Adrenal gland (tissue), 9 donors: ENCODE measurements at regions not wholly inside any gene's neighbourhood (a gene's known extent, or its start where the extent isn't known, plus 50 kb on each side); places are given as distances from the start of the nearest gene placed in this dataset.
"Not testable (repeated sequence)": the region's sequence is repeated elsewhere in the genome, so short reads cannot be mapped to it uniquely, and the experiment has no call there.

Experiments
- DNase-seq, 7 donors: peaks; one replicate each; pipeline ENCODE4 v3.0.0-alpha.2; 2019 to 2020
- H3K27ac ChIP-seq, 5 donors: fragments of 200-600 bp; sonication (generic) in 4 of 5; 1 replicate in 3 of 5; 2 replicates in 2 of 5; pipeline versions ENCODE4 v1.5.1 to v1.8.0; 2016 to 2020; ENCODE audit warnings: mild to moderate bottlenecking in 1 of 5
- H3K27me3 ChIP-seq: fragments of 200-600 bp; 2 replicates; pipeline ENCODE4 v1.8.0; 2021
- H3K36me3 ChIP-seq, 2 donors: fragments of 200-600 bp; replicated peaks in 1 of 2; 1 replicate in 1 of 2; 2 replicates in 1 of 2; pipeline versions ENCODE4 v1.5.1 to v1.8.0; 2018 to 2022
- H3K4me1 ChIP-seq, 2 donors: fragments of 200-600 bp; replicated peaks in 1 of 2; 1 replicate in 1 of 2; 2 replicates in 1 of 2; pipeline versions ENCODE4 v1.5.1 to v1.8.0; 2018 to 2021
- H3K4me3 ChIP-seq, 4 donors: fragments of 200-600 bp; sonication (generic) in 3 of 4; one replicate each; pipeline ENCODE4 v1.5.1; 2016 to 2018
- H3K9me3 ChIP-seq, 3 donors: fragments of 200-600 bp; sonication (generic) in 1 of 3; replicated peaks in 1 of 3; 1 replicate in 2 of 3; 2 replicates in 1 of 3; pipeline versions ENCODE4 v1.5.1 to v1.8.0; 2016 to 2021
- POLR2A ChIP-seq, 2 donors: fragments of 450-650 bp; IDR thresholded peaks; one replicate each; pipeline ENCODE4 v1.6.1; 2017; ENCODE audit warnings: antibody characterized with exemption in 2 of 2, mild to moderate bottlenecking in 2 of 2, moderate library complexity in 1 of 2
- WGBS, 4 donors: extraction: QIAGEN DNeasy Blood & Tissue Kit in 2 of 4; methylation state at CpG; one replicate each; pipeline versions ENCODE4 v1.1.5 to v1.1.7; 2013 to 2017; 5-methylcytosine and 5-hydroxymethylcytosine counted together
- intact Hi-C, 2 donors: fragments of 100-400 bp; cut with DNase I; formaldehyde crosslinking; loops; one replicate each; pipeline versions ENCODE4 v1.14.1 to v1.15.0; 2022 to 2023
- TF ChIP-seq, protein P1 (sequence below), 6 experiments: fragments of 450-650 bp in 4 of 6; fragments of 200-600 bp in 2 of 6; sonication (generic) in 1 of 6; IDR thresholded peaks; 1 replicate in 5 of 6; 2 replicates in 1 of 6; pipeline versions ENCODE4 v1.5.1 to v1.8.0; 2016 to 2021; ENCODE audit warnings: antibody characterized with exemption in 6 of 6, mild to moderate bottlenecking in 2 of 6, moderate library complexity in 1 of 6
- donor health status: healthy with polysubstance abuse.
- donor health status: Bipolar disorder and iron deficiency.
- donor health status: DM: yes; HTN: yes; CAD: no.
- donor health status: DM: no; HTN: no; CAD: no.
- donor health status: DM: no; HTN: no; CAD: no.

DNA sequence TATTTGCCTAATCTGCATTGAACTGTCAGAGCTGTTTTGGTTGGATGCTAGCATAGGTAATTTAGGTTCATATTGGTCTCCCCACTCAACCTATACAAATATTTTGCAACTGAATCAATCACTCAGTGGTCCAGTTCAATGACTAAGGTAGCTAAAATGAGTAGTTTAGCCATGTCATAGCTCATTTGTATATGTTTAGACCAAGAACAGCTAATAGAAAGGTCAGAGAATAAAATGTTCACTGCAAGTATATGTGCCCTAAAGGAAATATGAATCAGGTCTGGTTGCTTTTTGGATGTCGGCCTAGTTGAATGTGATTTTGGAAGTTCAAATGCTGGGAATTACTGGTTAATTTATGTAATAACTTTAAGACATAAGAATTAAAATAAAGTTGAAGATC lies 883.9 kb downstream of the LRFN5 start:
- 62 to 83% (median 68%) methylated on average over 1 of the region's 1 CpG for WGBS, 4 donors
- H3K36me3 ChIP-seq = no peaks in the 10 kb centered on the region
- TF ChIP-seq, protein P1, sequence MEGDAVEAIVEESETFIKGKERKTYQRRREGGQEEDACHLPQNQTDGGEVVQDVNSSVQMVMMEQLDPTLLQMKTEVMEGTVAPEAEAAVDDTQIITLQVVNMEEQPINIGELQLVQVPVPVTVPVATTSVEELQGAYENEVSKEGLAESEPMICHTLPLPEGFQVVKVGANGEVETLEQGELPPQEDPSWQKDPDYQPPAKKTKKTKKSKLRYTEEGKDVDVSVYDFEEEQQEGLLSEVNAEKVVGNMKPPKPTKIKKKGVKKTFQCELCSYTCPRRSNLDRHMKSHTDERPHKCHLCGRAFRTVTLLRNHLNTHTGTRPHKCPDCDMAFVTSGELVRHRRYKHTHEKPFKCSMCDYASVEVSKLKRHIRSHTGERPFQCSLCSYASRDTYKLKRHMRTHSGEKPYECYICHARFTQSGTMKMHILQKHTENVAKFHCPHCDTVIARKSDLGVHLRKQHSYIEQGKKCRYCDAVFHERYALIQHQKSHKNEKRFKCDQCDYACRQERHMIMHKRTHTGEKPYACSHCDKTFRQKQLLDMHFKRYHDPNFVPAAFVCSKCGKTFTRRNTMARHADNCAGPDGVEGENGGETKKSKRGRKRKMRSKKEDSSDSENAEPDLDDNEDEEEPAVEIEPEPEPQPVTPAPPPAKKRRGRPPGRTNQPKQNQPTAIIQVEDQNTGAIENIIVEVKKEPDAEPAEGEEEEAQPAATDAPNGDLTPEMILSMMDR (IDR thresholded peaks at IDR 0.05) = no peak
- TF ChIP-seq POLR2A (IDR thresholded peaks at IDR 0.05) = no peak
- no peaks in the 10 kb centered on the region for H3K27me3 ChIP-seq
- H3K4me1 ChIP-seq = no peaks in the 10 kb centered on the region
- intact Hi-C loops = no loop called here
- H3K27ac ChIP-seq = no peak overlapping the region
- H3K9me3 ChIP-seq = no peaks in the 10 kb centered on the region
- DNase-seq = no peak
- no peak overlapping the region for H3K4me3 ChIP-seq

DNA sequence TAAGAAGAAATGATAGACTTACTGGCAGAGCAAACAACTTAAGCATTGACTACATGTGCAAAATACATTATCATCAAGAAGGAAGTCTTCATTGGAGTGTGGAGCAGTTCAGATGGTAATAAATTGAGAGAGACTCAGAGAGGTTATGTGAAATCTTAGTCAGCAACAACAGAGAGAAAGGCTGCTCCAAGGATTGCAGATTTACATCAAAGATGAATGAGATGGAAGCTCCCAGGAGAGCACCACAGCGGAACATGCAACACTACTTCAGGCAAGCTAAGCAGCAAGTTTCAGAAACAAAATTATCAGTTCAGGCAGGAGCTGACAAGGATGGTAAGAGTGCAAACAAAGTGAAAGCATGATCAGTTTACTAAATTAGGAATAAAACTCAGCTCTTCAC lies 882.3 kb downstream of the LRFN5 start:
- no peak for DNase-seq
- Histone ChIP-seq H3K9me3 (no peaks in the 10 kb centered on the region), H3K4me3 (no peak overlapping the region), H3K27ac (no peak overlapping the region), H3K36me3 (no peaks in the 10 kb centered on the region), H3K4me1 (no peaks in the 10 kb centered on the region), H3K27me3 (no peaks in the 10 kb centered on the region)
- WGBS, 4 donors = 57 to 85% (median 68%) methylated on average over 1 of the region's 1 CpG
- intact Hi-C loops = no loop called here
- TF ChIP-seq, protein P1 (IDR thresholded peaks at IDR 0.05) = no peak
- no peak for TF ChIP-seq POLR2A (IDR thresholded peaks at IDR 0.05)

DNA sequence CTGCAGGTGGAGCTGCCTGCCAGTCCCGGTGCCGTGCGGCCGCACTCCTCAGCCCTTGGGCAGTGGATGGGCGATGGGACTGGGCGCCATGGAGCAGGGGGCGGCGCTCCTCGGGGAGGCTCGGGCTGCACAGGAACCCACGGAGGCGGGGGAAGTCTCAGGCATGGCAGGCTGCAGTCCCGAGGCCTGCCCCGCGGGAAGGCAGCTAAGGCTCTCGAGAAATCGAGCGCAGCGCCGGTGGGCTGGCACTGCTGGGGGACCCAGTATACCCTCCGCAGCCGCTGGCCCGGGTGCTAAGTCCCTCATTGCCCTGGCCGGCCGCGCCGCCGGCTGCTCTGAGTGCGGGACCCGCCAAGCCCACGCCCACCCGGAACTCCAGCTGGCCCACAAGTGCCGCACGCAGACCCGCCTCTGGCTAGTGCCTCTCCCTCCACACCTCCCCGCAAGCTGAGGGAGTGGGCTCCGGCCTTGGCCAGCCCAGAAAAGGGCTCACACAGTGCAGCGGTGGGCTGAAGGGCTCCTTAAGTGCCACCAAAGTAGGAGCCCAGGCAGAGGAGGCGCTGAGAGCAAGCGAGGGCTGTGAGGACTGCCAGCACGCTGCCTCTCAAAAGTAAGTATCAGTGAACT lies 875.8 kb downstream of the LRFN5 start:
- H3K27ac ChIP-seq, intact Hi-C loops, DNase-seq, H3K4me1 ChIP-seq, H3K9me3 ChIP-seq, H3K27me3 ChIP-seq, H3K4me3 ChIP-seq, H3K36me3 ChIP-seq: not testable (repeated sequence)
- WGBS, 4 donors = 91 to 96% (median 94%) methylated on average over 15 to 41 of the region's 41 CpGs

DNA sequence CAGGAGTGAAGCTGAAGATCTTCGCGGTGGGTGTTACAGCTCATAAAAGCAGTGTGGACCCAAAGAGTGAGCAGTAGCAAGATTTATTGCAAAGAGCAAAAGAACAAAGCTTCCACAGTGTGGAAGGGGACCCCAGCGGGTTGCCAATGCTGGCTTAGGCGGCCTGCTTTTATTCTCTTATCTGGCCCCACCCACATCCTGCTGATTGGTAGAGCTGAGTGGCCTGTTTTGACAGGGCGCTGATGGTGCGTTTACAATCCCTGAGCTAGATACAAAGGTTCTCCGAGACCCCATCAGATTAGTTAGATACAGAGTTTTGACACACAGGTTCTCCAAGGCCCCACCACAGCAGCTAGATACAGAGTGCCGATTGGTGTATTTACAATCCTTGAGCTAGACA lies 875.0 kb downstream of the LRFN5 start:
- H3K36me3 ChIP-seq, H3K27me3 ChIP-seq, intact Hi-C loops, H3K4me1 ChIP-seq, H3K27ac ChIP-seq, H3K4me3 ChIP-seq, H3K9me3 ChIP-seq, DNase-seq: not testable (repeated sequence)
- WGBS, 4 donors = 82 to 89% (median 85%) methylated on average over 5 to 8 of the region's 8 CpGs

DNA sequence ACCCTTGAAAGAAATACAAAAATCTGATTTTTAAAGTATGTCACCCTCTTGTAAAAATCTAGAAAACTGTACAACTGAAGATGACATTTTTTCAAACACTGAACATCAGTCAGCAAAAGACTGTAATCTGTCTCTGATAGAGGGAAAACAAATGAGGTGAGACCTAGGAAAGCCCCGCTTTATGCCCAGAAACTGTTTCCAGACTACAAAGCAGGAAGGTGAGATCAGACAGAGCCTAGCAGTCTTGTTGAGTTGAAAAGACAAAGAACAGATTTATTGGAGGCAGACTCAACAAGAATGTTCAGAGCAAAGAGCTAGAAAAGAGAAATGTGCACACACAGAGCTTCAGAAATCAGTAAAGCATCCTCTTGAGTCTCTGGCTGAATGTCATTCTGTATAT lies 873.6 kb downstream of the LRFN5 start:
- Histone ChIP-seq H3K27ac (no peak overlapping the region), H3K4me1 (no peaks in the 10 kb centered on the region), H3K36me3 (no peaks in the 10 kb centered on the region), H3K27me3 (no peaks in the 10 kb centered on the region), H3K9me3 (no peaks in the 10 kb centered on the region), H3K4me3 (no peak overlapping the region)
- DNase-seq = no peak
- WGBS, 4 donors = 70 to 83% (median 76%) methylated on average over 1 of the region's 1 CpG
- no peak for TF ChIP-seq POLR2A (IDR thresholded peaks at IDR 0.05)
- TF ChIP-seq, protein P1 (IDR thresholded peaks at IDR 0.05) = no peak
- intact Hi-C loops = no loop called here
